Mammary epithelial cell (primary cell): ENCODE measurements at regions not wholly inside any gene's neighbourhood (a gene's known extent, or its start where the extent isn't known, plus 50 kb on each side); places are given as distances from the start of the nearest gene placed in this dataset.

Experiments
- CTCF ChIP-seq, 2 donors: IDR thresholded peaks in 1 of 2; conservative IDR thresholded peaks in 1 of 2; 2 replicates each; pipeline ENCODE4 v1.5.1; 2011 to 2012; ENCODE audit warnings: inconsistent platforms in 2 of 2, low read length in 2 of 2, mild to moderate bottlenecking in 2 of 2, control low read depth in 1 of 2, low read depth in 1 of 2; ENCODE audit not compliant: insufficient read depth in 1 of 2; ENCODE audit errors: extremely low read depth in 1 of 2
- EZH2 ChIP-seq: IDR thresholded peaks from 2 replicates; pipeline ENCODE4 v1.6.1; 2012; ENCODE audit warnings: low read length, inconsistent platforms, borderline replicate concordance

- TF ChIP-seq CTCF (conservative IDR thresholded peaks at IDR 0.05 in 1 of 2, IDR thresholded peaks at IDR 0.05 in 1 of 2; ENCODE audit: extremely low read depth in 1 of 2, insufficient read depth in 1 of 2, low read depth in 1 of 2, low read length in 2 of 2) (no peak), EZH2 (no peak)
These were observed 87.2 kb upstream of the ELMO1 start for GRCh38 chr7:37535841-37536240.
